ENCODE measurements at regions not wholly inside any gene's neighbourhood (a gene's known extent, or its start where the extent isn't known, plus 50 kb on each side); places are given as distances from the start of the nearest gene placed in this dataset.

DNA sequence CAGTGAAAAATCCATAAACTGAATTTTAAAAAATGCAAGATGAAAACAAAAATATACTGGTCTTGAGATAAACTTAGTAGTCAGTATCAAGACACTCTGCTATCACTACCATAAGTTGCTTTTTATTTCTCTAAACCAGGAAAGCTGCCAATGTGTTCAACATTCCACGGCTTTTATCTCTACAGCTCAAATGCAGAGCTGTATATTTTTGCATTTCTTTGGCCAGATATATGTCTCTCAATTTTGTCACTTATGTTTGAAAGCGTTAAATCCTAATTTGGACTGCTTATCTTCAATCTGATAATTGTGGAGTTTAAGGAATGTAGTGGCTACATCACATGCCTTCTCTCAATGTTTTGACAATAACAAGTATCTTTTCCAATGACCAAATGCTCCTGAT is 609.5 kb downstream of the EPHA4 start:
- DNase-seq = no peak

GRCh38 chr2:220963076-220963475 is 609.0 kb downstream of the EPHA4 start:
- no peak for DNase-seq

DNA sequence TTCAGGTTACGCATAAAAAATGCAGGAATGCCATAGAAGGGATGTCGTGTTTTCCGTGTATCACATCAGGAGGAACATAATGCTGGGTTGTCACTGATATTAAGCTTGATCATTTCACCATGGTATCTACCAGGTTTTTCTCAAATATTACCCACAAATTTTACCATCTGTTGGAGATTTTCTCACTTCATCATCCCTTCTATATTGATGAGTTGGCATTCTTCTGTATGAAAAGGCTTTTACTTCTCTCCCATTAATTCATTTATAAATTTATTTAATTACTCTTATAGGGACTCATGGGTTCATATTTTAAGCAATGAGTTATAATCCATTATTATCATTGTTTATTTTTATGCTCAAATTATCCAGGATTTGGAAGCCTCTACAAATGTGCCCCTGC is 608.2 kb downstream of the EPHA4 start:
- no peak for DNase-seq

- DNase-seq = no peak
These were observed 605.5 kb downstream of the EPHA4 start for GRCh38 chr2:220966636-220967035.

DNA sequence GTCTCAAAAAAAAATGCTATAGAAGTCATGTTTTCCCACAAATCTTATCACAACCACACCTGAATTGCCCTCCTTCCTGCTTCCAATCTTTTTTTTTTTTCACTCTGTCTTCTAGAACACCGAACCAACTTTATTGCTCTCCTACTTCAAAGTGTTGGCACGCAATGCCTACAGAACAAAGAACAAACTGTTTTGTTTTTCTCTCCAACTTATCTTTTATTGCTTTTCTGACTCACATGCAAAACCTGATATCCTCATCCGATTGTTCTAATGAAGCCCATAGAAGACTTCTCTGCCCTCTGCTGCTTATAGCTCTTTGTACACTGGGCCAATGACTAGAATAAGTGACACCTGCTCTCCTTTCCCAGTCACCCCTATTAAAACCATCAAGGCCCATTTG is 602.8 kb downstream of the EPHA4 start:
- DNase-seq = no peak

GRCh38 chr2:220980966-220981675 is 591.0 kb downstream of the EPHA4 start:
- no peak for DNase-seq

- DNase-seq = no peak
These were observed 590.2 kb downstream of the EPHA4 start for GRCh38 chr2:220981926-220982325.

GRCh38 chr2:220985561-220985960 is 586.5 kb downstream of the EPHA4 start:
- no peak for DNase-seq

DNA sequence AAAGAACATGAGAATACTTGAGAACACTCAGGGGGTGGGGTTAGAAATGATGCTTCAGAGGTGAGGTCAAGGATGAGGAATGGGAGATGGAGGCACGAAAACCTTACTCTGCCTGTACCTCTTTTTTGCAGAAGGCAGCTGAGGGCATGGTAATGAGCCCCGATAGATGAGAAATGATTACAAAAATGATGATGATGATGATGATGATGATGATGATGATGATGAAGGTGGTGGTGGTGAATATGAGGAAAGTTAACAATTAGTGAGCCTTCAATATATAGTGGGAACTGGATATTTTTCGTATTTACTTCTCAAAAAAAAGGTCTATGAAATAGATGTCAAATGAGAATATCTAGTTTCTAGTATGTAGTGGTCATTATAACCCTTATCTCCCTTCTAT is 584.3 kb downstream of the EPHA4 start:
- DNase-seq = no peak

GRCh38 chr2:220991972-220992371 is 580.1 kb downstream of the EPHA4 start:
- no peak for DNase-seq

DNA sequence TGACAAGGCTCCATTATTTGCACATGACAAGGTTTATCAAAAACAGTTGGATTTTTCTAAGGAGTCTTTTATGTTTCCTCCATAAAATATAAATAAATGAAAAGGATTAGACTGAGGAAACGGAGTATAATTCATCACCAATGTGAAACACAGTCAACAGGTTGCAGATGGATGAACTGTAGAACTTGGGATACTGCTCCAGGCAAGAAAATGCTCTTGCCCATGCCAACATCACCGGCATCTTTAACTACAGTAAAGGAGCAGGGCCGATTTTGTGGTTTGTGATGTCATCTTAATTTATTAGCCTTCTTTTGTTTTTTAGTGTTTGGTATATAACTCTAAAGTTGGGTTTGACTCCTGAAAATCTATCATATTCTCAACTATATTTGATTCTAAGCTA is 577.3 kb downstream of the EPHA4 start:
- DNase-seq = no peak

GRCh38 chr2:220995581-220995980 is 576.5 kb downstream of the EPHA4 start:
- no peak for DNase-seq

DNA sequence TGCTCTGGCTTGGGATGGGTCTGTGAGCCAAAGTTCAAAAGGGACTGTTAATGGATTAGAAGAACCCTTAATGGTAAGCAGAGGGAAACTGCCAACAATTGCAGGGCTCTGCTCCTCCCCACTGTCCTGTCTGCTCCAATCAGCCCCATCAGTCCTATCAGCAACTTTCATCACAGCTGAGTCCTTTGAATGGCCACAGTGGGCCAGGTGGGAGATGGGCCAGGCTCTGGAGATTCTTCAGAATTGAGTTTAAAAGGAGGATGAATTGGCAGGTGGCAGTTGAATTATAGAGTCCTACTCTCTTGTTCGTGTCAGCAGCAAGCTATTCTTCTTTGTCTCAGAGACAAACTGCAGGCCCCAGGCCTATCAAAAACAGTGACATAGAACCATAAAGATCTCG is 573.9 kb downstream of the EPHA4 start:
- no peak for DNase-seq

- no peak for DNase-seq
These were observed 572.7 kb downstream of the EPHA4 start for GRCh38 chr2:220999356-220999755.

DNA sequence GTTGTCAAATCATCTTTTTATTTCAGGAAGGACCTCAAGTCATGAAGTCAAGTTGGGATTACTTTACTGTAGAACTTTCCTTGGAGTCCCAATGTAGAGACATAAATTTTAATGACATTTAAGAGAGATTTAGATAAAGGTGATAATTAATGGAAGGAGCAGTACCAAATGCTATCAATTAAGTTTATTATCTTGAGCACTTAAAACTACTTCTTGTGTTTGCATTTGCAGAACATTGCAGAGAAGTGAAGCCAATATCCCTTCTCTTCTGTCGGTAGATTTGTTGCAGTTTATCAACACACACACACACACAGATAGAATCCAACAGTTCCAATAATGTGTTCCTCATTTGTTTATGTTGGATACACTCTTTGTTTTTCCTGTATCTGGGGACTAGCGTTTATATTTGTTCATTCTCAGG is 570.7 kb downstream of the EPHA4 start:
- no peak for DNase-seq

DNA sequence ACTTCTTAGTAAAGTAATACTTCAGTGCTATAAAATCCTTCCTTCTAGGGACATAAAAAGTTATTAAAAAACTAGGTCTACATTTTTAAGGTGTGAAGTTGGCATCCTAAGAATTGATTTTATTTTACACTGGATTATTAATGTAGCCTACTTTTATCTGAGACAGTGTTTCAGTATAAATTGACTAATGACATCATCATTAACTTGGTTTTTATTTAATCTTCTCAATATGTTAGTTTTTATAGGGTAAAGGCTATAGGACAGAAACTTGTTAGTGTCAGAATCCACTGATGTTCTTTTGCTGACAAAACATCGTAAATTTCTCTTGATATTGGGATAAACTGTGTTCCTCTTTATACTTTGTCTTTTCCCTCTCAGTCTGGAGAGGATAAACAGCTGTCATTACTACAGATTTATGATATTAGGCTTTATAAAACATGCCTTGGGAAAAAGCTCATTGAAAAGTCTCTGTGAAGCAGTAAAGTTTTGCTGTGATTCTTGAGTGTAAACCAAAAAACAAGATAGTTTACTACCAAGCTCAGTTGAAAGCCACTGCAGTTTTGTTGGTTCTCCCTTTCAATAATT is 569.9 kb downstream of the EPHA4 start:
- no peak for DNase-seq

GRCh38 chr2:221005338-221005737 is 566.8 kb downstream of the EPHA4 start:
- DNase-seq = no peak

- DNase-seq = no peak
These were observed 566.0 kb downstream of the EPHA4 start for GRCh38 chr2:221006084-221006483.

- DNase-seq = no peak
These were observed 555.6 kb downstream of the EPHA4 start for GRCh38 chr2:221016551-221016950.

DNA sequence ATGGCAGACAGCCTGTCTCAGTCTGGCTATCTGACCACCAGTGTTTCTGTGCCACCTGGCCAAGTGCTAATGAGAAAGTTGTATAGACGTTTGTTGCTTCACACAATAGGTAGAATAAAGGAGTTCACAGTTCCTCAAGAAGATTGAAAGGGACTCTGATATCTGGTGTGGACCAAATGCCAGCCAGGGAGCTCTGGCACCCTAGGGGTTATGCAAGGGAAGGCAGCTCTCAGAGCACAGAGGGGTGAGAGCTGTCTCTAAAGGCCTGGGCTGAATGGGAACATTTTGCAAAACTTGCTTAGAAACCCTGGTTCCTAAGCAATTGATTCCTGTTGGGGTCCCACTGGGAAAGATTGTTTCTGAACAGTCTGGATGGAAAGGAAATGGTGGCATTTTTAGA is 553.8 kb downstream of the EPHA4 start:
- DNase-seq = no peak

DNA sequence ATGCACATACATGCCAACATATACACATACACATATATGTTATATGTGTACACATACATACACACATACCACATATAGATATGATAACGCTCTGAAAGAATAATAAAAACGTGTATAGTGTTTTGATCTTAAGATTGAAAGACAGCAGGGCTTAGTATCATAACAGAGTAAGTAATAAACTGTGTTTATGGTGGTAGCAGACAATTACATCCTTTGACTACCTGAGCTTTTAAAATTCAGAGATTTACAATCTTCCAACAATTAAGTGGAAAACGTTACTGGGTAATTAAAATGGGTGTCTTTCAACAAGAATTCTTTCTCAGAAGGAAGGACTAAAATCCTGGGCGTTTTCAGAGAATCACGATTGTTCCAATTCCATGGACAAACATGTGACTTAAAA is 552.4 kb downstream of the EPHA4 start:
- DNase-seq = no peak

- no peak for DNase-seq
These were observed 549.5 kb downstream of the EPHA4 start for GRCh38 chr2:221022554-221022953.

- no peak for DNase-seq
These were observed 546.7 kb downstream of the EPHA4 start for GRCh38 chr2:221025398-221025797.

DNA sequence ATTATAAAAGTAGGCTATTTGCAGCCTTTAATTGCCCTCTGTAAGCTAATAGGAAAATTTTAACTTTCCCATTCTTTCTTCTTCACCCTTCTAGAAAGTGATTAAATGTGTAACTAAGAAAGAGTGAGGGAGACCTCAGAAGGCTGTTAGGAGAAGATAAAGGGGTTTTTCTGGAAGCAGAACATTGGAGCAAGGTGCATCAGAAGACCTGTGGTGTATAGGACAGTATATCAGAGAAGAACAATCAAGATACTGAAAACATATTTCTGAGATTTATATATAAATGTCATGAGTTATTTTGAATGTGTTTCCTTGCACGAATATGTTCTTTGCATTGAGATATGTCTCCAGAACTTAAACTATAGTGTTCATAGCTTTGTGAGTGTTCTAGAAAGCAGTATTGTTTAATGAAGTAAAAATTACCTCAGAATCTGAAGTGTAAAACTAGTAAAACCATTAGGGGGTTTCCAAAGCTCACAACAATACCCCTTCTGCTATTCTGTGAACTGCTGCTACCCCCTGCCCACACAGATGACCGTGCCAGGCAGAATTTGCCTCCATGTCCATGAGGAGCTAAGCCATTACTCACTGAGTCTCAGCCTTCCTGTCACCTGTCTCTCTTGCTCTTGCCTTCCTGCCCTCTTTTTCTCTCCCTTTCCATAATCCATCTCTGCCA is 537.9 kb downstream of the EPHA4 start:
- DNase-seq = no peak

GRCh38 chr2:221034973-221035372 is 537.1 kb downstream of the EPHA4 start:
- no peak for DNase-seq

Data from inflammatory macrophage treated with lipopolysaccharide for 1 hour (primary cell).